GM12872 (cell line): ENCODE measurements at regions not wholly inside any gene's neighbourhood (a gene's known extent, or its start where the extent isn't known, plus 50 kb on each side); places are given as distances from the start of the nearest gene placed in this dataset.

Experiments used
- CTCF ChIP-seq: IDR thresholded peaks from 3 replicates; pipeline ENCODE4 v1.5.1; 2011; ENCODE audit warnings: low read depth, mild to moderate bottlenecking, low read length, moderate library complexity; ENCODE audit not compliant: insufficient read depth

GRCh38 chr1:177847843-177848242 is 122.0 kb downstream of the SEC16B start:
- no peak for TF ChIP-seq CTCF

GRCh38 chr1:177838907-177839485 is 130.9 kb downstream of the SEC16B start:
- TF ChIP-seq CTCF: no peak

- TF ChIP-seq CTCF: no peak
Measured at GRCh38 chr1:177833631-177834030, 136.2 kb downstream of the SEC16B start.

GRCh38 chr1:177830531-177831135 is 139.2 kb downstream of the SEC16B start:
- no peak for TF ChIP-seq CTCF

- no peak for TF ChIP-seq CTCF
Measured at GRCh38 chr1:177825276-177825901, 144.5 kb downstream of the SEC16B start.

GRCh38 chr1:177824508-177824982 is 145.3 kb downstream of the SEC16B start:
- no peak for TF ChIP-seq CTCF

- TF ChIP-seq CTCF: no peak
Measured at GRCh38 chr1:177820213-177820612, 149.6 kb downstream of the SEC16B start.
